PC-9 (cell line): ENCODE measurements at regions not wholly inside any gene's neighbourhood (a gene's known extent, or its start where the extent isn't known, plus 50 kb on each side); places are given as distances from the start of the nearest gene placed in this dataset.

ENCODE experiments used
- BruUV-seq: library from RNA; stranded (reverse); fragments of 400-500 nt; replicated peaks from 2 replicates; lab custom pipeline; 2021; lab: Mats Ljungman, UMichigan
- CTCF ChIA-PET: fragments of 300-600 bp; sonication (Branson Sonifier 250); formaldehyde crosslinking; loops from one replicate; lab custom pipeline; 2022; ENCODE audit warnings: antibody characterized with exemption; lab: Charles Lee
- POLR2A ChIA-PET: fragments of 300-600 bp; sonication (Branson Sonifier 250); formaldehyde crosslinking; loops from one replicate; lab custom pipeline; 2022; ENCODE audit warnings: antibody characterized with exemption; ENCODE audit not compliant: unreplicated experiment; lab: Charles Lee
- DNase-seq, 2 experiments: peaks; one replicate each; pipeline versions ENCODE4 v3.0.0 to v3.0.0-alpha.2; 2015 to 2022; ENCODE audit warnings: mixed read lengths in 1 of 2
- H2AFZ ChIP-seq: fragments of 200-600 bp; sonication (generic); 2 replicates; pipeline ENCODE4 v1.8.1; 2017; ENCODE audit warnings: antibody characterized with exemption
- H3F3A ChIP-seq: fragments of 200-600 bp; sonication (generic); 2 replicates; pipeline ENCODE4 v1.8.1; 2017; ENCODE audit warnings: antibody characterized with exemption, mild to moderate bottlenecking, low read depth; ENCODE audit not compliant: insufficient read depth
- H3K27ac ChIP-seq: fragments of 200-600 bp; sonication (generic); 2 replicates; pipeline ENCODE4 v1.6.1; 2016; ENCODE audit warnings: mixed run types
- H3K27me3 ChIP-seq: fragments of 200-600 bp; sonication (generic); 2 replicates; pipeline ENCODE4 v1.6.1; 2016; ENCODE audit warnings: low read depth, mixed run types; ENCODE audit not compliant: insufficient read depth
- H3K36me3 ChIP-seq: fragments of 200-600 bp; sonication (generic); 2 replicates; pipeline ENCODE4 v1.6.1; 2016; ENCODE audit warnings: low read depth, mixed run types
- H3K4me1 ChIP-seq: fragments of 200-600 bp; sonication (generic); replicated peaks from 2 replicates; pipeline ENCODE4 v1.6.1; 2016; ENCODE audit warnings: mixed run types; ENCODE audit not compliant: insufficient read depth
- H3K4me2 ChIP-seq: fragments of 200-600 bp; sonication (generic); 2 replicates; pipeline ENCODE4 v1.6.1; 2017; ENCODE audit warnings: mixed run types
- H3K4me3 ChIP-seq: fragments of 200-600 bp; sonication (generic); 2 replicates; pipeline ENCODE4 v1.6.1; 2016; ENCODE audit warnings: mixed run types
- H3K79me2 ChIP-seq: fragments of 200-600 bp; sonication (generic); 2 replicates; pipeline ENCODE4 v1.6.1; 2017; ENCODE audit warnings: low read depth, mixed run types
- H3K9me2 ChIP-seq: fragments of 200-600 bp; sonication (generic); 2 replicates; pipeline ENCODE4 v1.8.1; 2017; ENCODE audit warnings: mild to moderate bottlenecking; ENCODE audit not compliant: insufficient read depth
- H3K9me3 ChIP-seq: fragments of 200-600 bp; sonication (generic); 2 replicates; pipeline ENCODE4 v1.8.1; 2016; ENCODE audit warnings: low read depth; ENCODE audit not compliant: insufficient read depth
- H4K20me1 ChIP-seq: fragments of 200-600 bp; sonication (generic); 2 replicates; pipeline ENCODE4 v1.8.1; 2017; ENCODE audit not compliant: insufficient read depth
- EZH2 ChIP-seq: fragments of 200-600 bp; sonication (generic); IDR thresholded peaks from 2 replicates; pipeline ENCODE4 v1.8.0; 2017; ENCODE audit warnings: antibody characterized with exemption, low read depth
- intact Hi-C: fragments of 100-400 bp; cut with micrococcal nuclease; formaldehyde crosslinking; loops from one replicate; pipeline ENCODE4 v1.10.0; 2022; ENCODE audit not compliant: unreplicated experiment
- TF ChIP-seq, protein P1 (sequence below): fragments of 200-600 bp; sonication (generic); conservative IDR thresholded peaks from 2 replicates; pipeline ENCODE4 v1.6.1; 2017; ENCODE audit warnings: mixed run types, antibody characterized with exemption, mild to moderate bottlenecking, moderate library complexity

DNA sequence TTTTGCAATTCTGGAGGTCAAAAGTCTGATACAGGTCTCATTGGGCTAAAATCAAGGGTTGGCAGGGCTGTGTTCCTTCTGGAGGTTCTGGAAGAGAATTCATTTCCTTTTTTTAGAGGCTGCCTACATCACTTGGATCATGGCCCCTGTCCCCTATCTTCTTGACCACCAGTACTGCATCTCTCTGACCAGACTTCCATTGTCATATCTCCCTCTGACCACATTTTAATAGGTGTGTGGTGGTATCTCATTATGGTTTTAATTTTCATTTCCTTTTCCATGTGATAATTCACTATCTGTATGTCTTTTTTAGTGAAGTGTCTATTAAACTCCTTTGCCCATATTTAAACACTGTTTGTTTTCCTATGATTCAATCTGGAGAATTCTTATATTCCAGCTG is 215.2 kb upstream of the OTX2 start:
- no peaks in the 10 kb centered on the region for H3F3A ChIP-seq
- no peak overlapping the region for H2AFZ ChIP-seq
- BruUV-seq: no TSS peak
- no peak for DNase-seq
- POLR2A ChIA-PET: no interaction called here
- intact Hi-C loops: no loop called here
- H3K4me3 ChIP-seq: no peak overlapping the region
- H3K79me2 ChIP-seq: no peaks in the 10 kb centered on the region
- no peaks in the 10 kb centered on the region for H4K20me1 ChIP-seq
- H3K36me3 ChIP-seq: no peaks in the 10 kb centered on the region
- H3K27ac ChIP-seq: no peak overlapping the region
- no peaks in the 10 kb centered on the region for H3K4me1 ChIP-seq
- no peaks in the 10 kb centered on the region for H3K9me2 ChIP-seq
- no peaks in the 10 kb centered on the region for H3K27me3 ChIP-seq
- no peak overlapping the region for H3K4me2 ChIP-seq
- CTCF ChIA-PET: no interaction called here
- TF ChIP-seq EZH2: no peak
- TF ChIP-seq, protein P1, sequence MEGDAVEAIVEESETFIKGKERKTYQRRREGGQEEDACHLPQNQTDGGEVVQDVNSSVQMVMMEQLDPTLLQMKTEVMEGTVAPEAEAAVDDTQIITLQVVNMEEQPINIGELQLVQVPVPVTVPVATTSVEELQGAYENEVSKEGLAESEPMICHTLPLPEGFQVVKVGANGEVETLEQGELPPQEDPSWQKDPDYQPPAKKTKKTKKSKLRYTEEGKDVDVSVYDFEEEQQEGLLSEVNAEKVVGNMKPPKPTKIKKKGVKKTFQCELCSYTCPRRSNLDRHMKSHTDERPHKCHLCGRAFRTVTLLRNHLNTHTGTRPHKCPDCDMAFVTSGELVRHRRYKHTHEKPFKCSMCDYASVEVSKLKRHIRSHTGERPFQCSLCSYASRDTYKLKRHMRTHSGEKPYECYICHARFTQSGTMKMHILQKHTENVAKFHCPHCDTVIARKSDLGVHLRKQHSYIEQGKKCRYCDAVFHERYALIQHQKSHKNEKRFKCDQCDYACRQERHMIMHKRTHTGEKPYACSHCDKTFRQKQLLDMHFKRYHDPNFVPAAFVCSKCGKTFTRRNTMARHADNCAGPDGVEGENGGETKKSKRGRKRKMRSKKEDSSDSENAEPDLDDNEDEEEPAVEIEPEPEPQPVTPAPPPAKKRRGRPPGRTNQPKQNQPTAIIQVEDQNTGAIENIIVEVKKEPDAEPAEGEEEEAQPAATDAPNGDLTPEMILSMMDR: no peak
- no peaks in the 10 kb centered on the region for H3K9me3 ChIP-seq

GRCh38 chr14:57022608-57023007 is 212.3 kb upstream of the OTX2 start:
- Histone ChIP-seq H3K27me3 (no peaks in the 10 kb centered on the region), H2AFZ (no peak overlapping the region), H3K9me3 (no peaks in the 10 kb centered on the region), H3K4me1 (no peaks in the 10 kb centered on the region), H3K27ac (no peak overlapping the region), H3K36me3 (no peaks in the 10 kb centered on the region), H3K4me2 (no peak overlapping the region), H3K79me2 (no peaks in the 10 kb centered on the region), H3K4me3 (no peak overlapping the region), H3F3A (no peaks in the 10 kb centered on the region), H3K9me2 (no peaks in the 10 kb centered on the region), H4K20me1 (no peaks in the 10 kb centered on the region)
- CTCF ChIA-PET: no interaction called here
- no peak for DNase-seq
- POLR2A ChIA-PET: no interaction called here
- intact Hi-C loops: no loop called here
- BruUV-seq: no TSS peak
- TF ChIP-seq EZH2: no peak
- TF ChIP-seq, protein P1: no peak

- no peaks in the 10 kb centered on the region for H4K20me1 ChIP-seq
- no TSS peak for BruUV-seq
- H3K4me1 ChIP-seq: no peaks in the 10 kb centered on the region
- H3K4me2 ChIP-seq: no peak overlapping the region
- no peaks in the 10 kb centered on the region for H3K9me2 ChIP-seq
- no peak overlapping the region for H3K4me3 ChIP-seq
- no peaks in the 10 kb centered on the region for H3K79me2 ChIP-seq
- no peak for DNase-seq
- H3K9me3 ChIP-seq: no peaks in the 10 kb centered on the region
- no peak overlapping the region for H3K27ac ChIP-seq
- no peak overlapping the region for H2AFZ ChIP-seq
- CTCF ChIA-PET: no interaction called here
- TF ChIP-seq, protein P1: no peak
- TF ChIP-seq EZH2: no peak
- intact Hi-C loops: no loop called here
- no peaks in the 10 kb centered on the region for H3K36me3 ChIP-seq
- H3F3A ChIP-seq: no peaks in the 10 kb centered on the region
- POLR2A ChIA-PET: no interaction called here
- H3K27me3 ChIP-seq: no peaks in the 10 kb centered on the region
Observed at GRCh38 chr14:57018065-57018464, 207.8 kb upstream of the OTX2 start.
